Calu3 (cell line): ENCODE measurements at regions not wholly inside any gene's neighbourhood (a gene's known extent, or its start where the extent isn't known, plus 50 kb on each side); places are given as distances from the start of the nearest gene placed in this dataset.

Experiments
- BruUV-seq: library from RNA; stranded (reverse); fragments of 400-500 nt; replicated peaks from 2 replicates; lab custom pipeline; 2021; lab: Mats Ljungman, UMichigan
- CTCF ChIA-PET: fragments of 300-600 bp; sonication (Branson Sonifier 250); formaldehyde crosslinking; loops from one replicate; lab custom pipeline; 2022; ENCODE audit warnings: antibody characterized with exemption; lab: Charles Lee
- DNase-seq: peaks from one replicate; pipeline ENCODE4 v3.0.0; 2022
- H3K27ac Mint-ChIP-seq: one replicate; pipeline ENCODE4 v1.8.0; 2022; ENCODE audit warnings: mixed read lengths; ENCODE audit not compliant: unreplicated experiment
- H3K27me3 Mint-ChIP-seq: one replicate; pipeline ENCODE4 v1.8.0; 2022; ENCODE audit warnings: mixed read lengths; ENCODE audit not compliant: unreplicated experiment
- H3K36me3 Mint-ChIP-seq: one replicate; pipeline ENCODE4 v1.8.0; 2022; ENCODE audit warnings: mild to moderate bottlenecking, moderate library complexity, mixed read lengths; ENCODE audit not compliant: insufficient read depth, unreplicated experiment
- H3K4me1 Mint-ChIP-seq: one replicate; pipeline ENCODE4 v1.8.0; 2022; ENCODE audit warnings: mild to moderate bottlenecking, low read depth, mixed read lengths; ENCODE audit not compliant: unreplicated experiment
- H3K4me3 Mint-ChIP-seq: one replicate; pipeline ENCODE4 v1.8.0; 2022; ENCODE audit warnings: mild to moderate bottlenecking, low read depth, moderate library complexity, mixed read lengths; ENCODE audit not compliant: unreplicated experiment
- H3K9me3 Mint-ChIP-seq: one replicate; pipeline ENCODE4 v1.8.0; 2022; ENCODE audit warnings: low read depth, mixed read lengths; ENCODE audit not compliant: unreplicated experiment
- CTCF ChIP-seq: fragments of 200-600 bp; IDR thresholded peaks from one replicate; pipeline ENCODE4 v1.8.0; 2022; ENCODE audit warnings: antibody characterized with exemption; ENCODE audit not compliant: unreplicated experiment
- intact Hi-C: fragments of 100-400 bp; cut with micrococcal nuclease; formaldehyde crosslinking; loops from one replicate; pipeline ENCODE4 v1.10.0; 2022; ENCODE audit not compliant: unreplicated experiment

GRCh38 chr13:50403311-50403710 lies 388.1 kb downstream of the KCNRG start:
- Mint-ChIP-seq H3K27me3 (no peaks in the 10 kb centered on the region), H3K4me1 (peaks cover 9% of the 10 kb centered on the region), H3K36me3 (no peaks in the 10 kb centered on the region), H3K9me3 (peaks cover 3% of the 10 kb centered on the region), H3K4me3 (no peak overlapping the region), H3K27ac (no peak overlapping the region)
- no peak for TF ChIP-seq CTCF
- no peak for DNase-seq
- CTCF ChIA-PET, result no interaction called here
- intact Hi-C loops, result no loop called here
- BruUV-seq, result no TSS peak

- H3K27me3 Mint-ChIP-seq, result no peaks in the 10 kb centered on the region
- no peaks in the 10 kb centered on the region for H3K36me3 Mint-ChIP-seq
- TF ChIP-seq CTCF, result no peak
- CTCF ChIA-PET, result no interaction called here
- H3K9me3 Mint-ChIP-seq, result peaks cover 3% of the 10 kb centered on the region
- BruUV-seq, result no TSS peak
- intact Hi-C loops, result no loop called here
- H3K4me1 Mint-ChIP-seq, result peaks cover 9% of the 10 kb centered on the region
- no peak overlapping the region for H3K4me3 Mint-ChIP-seq
- no peak overlapping the region for H3K27ac Mint-ChIP-seq
- DNase-seq, result no peak
These were observed 388.9 kb downstream of the KCNRG start for GRCh38 chr13:50404116-50404515.

GRCh38 chr13:50404769-50405168 lies 389.5 kb downstream of the KCNRG start:
- peaks cover 3% of the 10 kb centered on the region for H3K9me3 Mint-ChIP-seq
- H3K4me1 Mint-ChIP-seq, result peaks cover 9% of the 10 kb centered on the region
- no TSS peak for BruUV-seq
- DNase-seq, result no peak
- H3K36me3 Mint-ChIP-seq, result no peaks in the 10 kb centered on the region
- intact Hi-C loops, result no loop called here
- no peak for TF ChIP-seq CTCF
- CTCF ChIA-PET, result no interaction called here
- no peaks in the 10 kb centered on the region for H3K27me3 Mint-ChIP-seq
- no peak overlapping the region for H3K27ac Mint-ChIP-seq
- H3K4me3 Mint-ChIP-seq, result no peak overlapping the region

- intact Hi-C loops, result no loop called here
- Mint-ChIP-seq H3K27ac (no peak overlapping the region), H3K36me3 (no peaks in the 10 kb centered on the region), H3K4me3 (no peak overlapping the region), H3K4me1 (peaks cover 24% of the 10 kb centered on the region), H3K27me3 (no peaks in the 10 kb centered on the region), H3K9me3 (peaks cover 3% of the 10 kb centered on the region)
- CTCF ChIA-PET, result no interaction called here
- no peak for TF ChIP-seq CTCF
- no peak for DNase-seq
- no TSS peak for BruUV-seq
These were observed 391.6 kb downstream of the KCNRG start for GRCh38 chr13:50406831-50407230.

- TF ChIP-seq CTCF, result no peak
- intact Hi-C loops, result no loop called here
- CTCF ChIA-PET, result no interaction called here
- Mint-ChIP-seq H3K27me3 (no peaks in the 10 kb centered on the region), H3K4me1 (peaks cover 18% of the 10 kb centered on the region), H3K4me3 (no peak overlapping the region), H3K36me3 (no peaks in the 10 kb centered on the region), H3K9me3 (no peaks in the 10 kb centered on the region), H3K27ac (no peak overlapping the region)
- DNase-seq, result no peak
- BruUV-seq, result no TSS peak
These were observed 392.8 kb downstream of the KCNRG start for GRCh38 chr13:50408068-50408467.
